GM12865 (cell line): ENCODE measurements at regions not wholly inside any gene's neighbourhood (a gene's known extent, or its start where the extent isn't known, plus 50 kb on each side); places are given as distances from the start of the nearest gene placed in this dataset.

ENCODE experiments used
- DNase-seq: peaks from one replicate; pipeline ENCODE4 v3.0.0; 2010; ENCODE audit warnings: low read depth
- H3K4me3 ChIP-seq: 2 replicates; pipeline ENCODE4 v1.5.1; 2011; ENCODE audit warnings: mild to moderate bottlenecking, low read depth, low read length, control low read depth
- TF ChIP-seq, protein P1 (sequence below): IDR thresholded peaks from 2 replicates; pipeline ENCODE4 v1.5.1; 2011; ENCODE audit warnings: low read length, control low read depth, low read depth, inconsistent platforms; ENCODE audit not compliant: insufficient read depth; ENCODE audit errors: missing control alignments

DNA sequence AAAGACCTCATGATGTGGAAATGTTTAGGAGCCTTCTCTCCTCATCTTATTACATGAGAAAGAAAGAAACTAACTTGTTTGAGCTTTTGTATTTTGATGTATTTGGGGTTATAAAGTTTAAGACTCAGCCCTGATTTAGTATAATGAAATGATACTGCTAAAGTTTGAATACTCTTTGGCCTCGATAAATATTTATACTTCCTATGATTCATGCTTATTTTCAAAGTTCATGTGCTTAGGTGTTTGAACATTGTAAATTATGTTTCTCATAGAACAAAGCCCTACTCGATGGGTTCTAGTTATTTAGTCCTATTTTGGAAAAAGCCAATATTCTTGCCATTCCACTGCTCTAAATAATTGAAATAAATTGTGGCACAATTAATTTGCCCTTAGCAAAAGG is 303.2 kb downstream of the ZWINT start:
- no peak for DNase-seq
- TF ChIP-seq, protein P1, sequence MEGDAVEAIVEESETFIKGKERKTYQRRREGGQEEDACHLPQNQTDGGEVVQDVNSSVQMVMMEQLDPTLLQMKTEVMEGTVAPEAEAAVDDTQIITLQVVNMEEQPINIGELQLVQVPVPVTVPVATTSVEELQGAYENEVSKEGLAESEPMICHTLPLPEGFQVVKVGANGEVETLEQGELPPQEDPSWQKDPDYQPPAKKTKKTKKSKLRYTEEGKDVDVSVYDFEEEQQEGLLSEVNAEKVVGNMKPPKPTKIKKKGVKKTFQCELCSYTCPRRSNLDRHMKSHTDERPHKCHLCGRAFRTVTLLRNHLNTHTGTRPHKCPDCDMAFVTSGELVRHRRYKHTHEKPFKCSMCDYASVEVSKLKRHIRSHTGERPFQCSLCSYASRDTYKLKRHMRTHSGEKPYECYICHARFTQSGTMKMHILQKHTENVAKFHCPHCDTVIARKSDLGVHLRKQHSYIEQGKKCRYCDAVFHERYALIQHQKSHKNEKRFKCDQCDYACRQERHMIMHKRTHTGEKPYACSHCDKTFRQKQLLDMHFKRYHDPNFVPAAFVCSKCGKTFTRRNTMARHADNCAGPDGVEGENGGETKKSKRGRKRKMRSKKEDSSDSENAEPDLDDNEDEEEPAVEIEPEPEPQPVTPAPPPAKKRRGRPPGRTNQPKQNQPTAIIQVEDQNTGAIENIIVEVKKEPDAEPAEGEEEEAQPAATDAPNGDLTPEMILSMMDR = no peak
- no peak overlapping the region for H3K4me3 ChIP-seq

- TF ChIP-seq, protein P1 = no peak
- DNase-seq = no peak
- no peak overlapping the region for H3K4me3 ChIP-seq
These were observed 325.6 kb downstream of the ZWINT start for GRCh38 chr10:56035489-56035888.

GRCh38 chr10:56028298-56029132 is 332.5 kb downstream of the ZWINT start:
- DNase-seq = no peak
- TF ChIP-seq, protein P1 = no peak
- H3K4me3 ChIP-seq = no peak overlapping the region

DNA sequence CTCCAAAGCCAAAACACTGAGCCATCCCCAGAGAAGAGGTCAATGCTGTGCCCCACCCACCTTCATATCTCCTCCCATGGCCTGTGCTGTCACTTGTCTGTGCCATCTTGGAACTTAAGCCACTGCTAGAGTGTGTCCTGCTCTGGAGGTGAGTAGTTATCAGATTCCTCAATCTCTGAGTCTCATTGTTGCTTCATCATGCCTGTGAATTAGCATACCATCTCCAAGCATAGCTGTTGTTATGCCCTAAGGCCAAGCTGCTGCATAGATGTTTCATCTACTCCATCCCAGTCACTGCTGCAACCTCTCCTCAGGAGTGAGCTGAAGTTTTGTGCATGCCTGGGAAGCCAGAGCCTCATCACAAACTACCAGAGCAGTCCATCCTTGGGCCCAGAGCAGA is 349.0 kb downstream of the ZWINT start:
- no peak for DNase-seq
- no peak overlapping the region for H3K4me3 ChIP-seq
- TF ChIP-seq, protein P1 = no peak

GRCh38 chr10:56003555-56003954 is 357.5 kb downstream of the ZWINT start:
- TF ChIP-seq, protein P1 = no peak
- no peak for DNase-seq

GRCh38 chr10:55989188-55989587 is 371.9 kb downstream of the ZWINT start:
- no peak for DNase-seq
- TF ChIP-seq, protein P1 = no peak
- H3K4me3 ChIP-seq = no peak overlapping the region

More at GRCh38 chr10:56003555-56003954, 357.5 kb downstream of the ZWINT start:
- H3K4me3 ChIP-seq = no peak overlapping the region

DNA sequence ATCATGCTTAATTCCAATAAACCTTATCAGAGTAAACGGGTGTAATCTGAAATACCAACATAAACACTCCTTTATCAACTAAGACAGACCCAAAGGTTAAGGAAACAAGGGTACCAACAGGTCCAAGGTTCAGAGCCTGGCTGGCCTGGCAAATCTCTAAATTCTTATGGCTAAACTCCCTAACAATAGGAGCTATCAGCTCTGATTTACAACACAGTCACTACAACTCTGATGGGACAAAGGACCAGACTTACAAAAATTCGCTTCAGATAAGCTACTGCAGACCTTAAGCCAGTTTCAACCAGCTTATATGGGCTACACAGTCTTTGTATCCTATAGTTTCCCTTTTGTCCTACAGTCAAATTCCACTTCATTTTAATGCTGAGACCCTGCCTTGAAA is 381.9 kb downstream of the ZWINT start:
- no peak for DNase-seq
- TF ChIP-seq, protein P1 = no peak
- no peak overlapping the region for H3K4me3 ChIP-seq
